IMR-90 (cell line): ENCODE measurements at regions not wholly inside any gene's neighbourhood (a gene's known extent, or its start where the extent isn't known, plus 50 kb on each side); places are given as distances from the start of the nearest gene placed in this dataset.
A peak's percentile ranks its signal among the peaks of the same experiment; 100 is the strongest.

Experiments used
- ATAC-seq: fragments of 200-7000 bp; cut with Tn5 transposase; 2 replicates; pipeline ENCODE4 v1.9.1; 2020; ENCODE audit warnings: low read depth, mild to moderate bottlenecking, moderate library complexity
- BruUV-seq: library from RNA; stranded (reverse); fragments of 400-500 nt; replicated peaks from 2 replicates; lab custom pipeline; 2021; lab: Mats Ljungman, UMichigan
- CTCF ChIA-PET: fragments of 300-600 bp; formaldehyde crosslinking; extraction: SDS; loops from one replicate; lab custom pipeline; 2021; ENCODE audit warnings: antibody characterized with exemption; lab: Yijun Ruan, JAX
- POLR2A ChIA-PET: fragments of 300-600 bp; sonication (Branson Sonifier 250); formaldehyde crosslinking; loops from one replicate; lab custom pipeline; 2022; ENCODE audit warnings: antibody characterized with exemption; ENCODE audit not compliant: unreplicated experiment; lab: Charles Lee
- DNase-seq: peaks from one replicate; pipeline ENCODE4 v3.0.0; 2013
- H2AFZ ChIP-seq: replicated peaks from 2 replicates; pipeline ENCODE3; 2013; ENCODE audit warnings: low read length, mild to moderate bottlenecking; ENCODE audit not compliant: poor library complexity
- H2AK5ac ChIP-seq: 2 replicates; pipeline ENCODE4 v1.6.1; 2013; ENCODE audit warnings: low read depth, low read length, inconsistent platforms
- H2AK9ac ChIP-seq: replicated peaks from 2 replicates; pipeline ENCODE3; 2013; ENCODE audit warnings: mild to moderate bottlenecking, low read depth, low read length, moderate library complexity; ENCODE audit not compliant: poor library complexity
- H2BK120ac ChIP-seq: 2 replicates; pipeline ENCODE4 v1.6.1; 2013; ENCODE audit warnings: low read depth, low read length, inconsistent platforms
- H2BK15ac ChIP-seq: 3 replicates; pipeline ENCODE4 v1.6.1; 2013; ENCODE audit warnings: low read depth, low read length, inconsistent platforms
- H2BK20ac ChIP-seq: 2 replicates; pipeline ENCODE4 v1.6.1; 2013; ENCODE audit warnings: low read depth, mild to moderate bottlenecking, inconsistent platforms, low read length, moderate library complexity
- H2BK5ac ChIP-seq: 2 replicates; pipeline ENCODE4 v1.6.1; 2013; ENCODE audit warnings: mild to moderate bottlenecking, low read depth, low read length, inconsistent platforms; ENCODE audit not compliant: poor library complexity, severe bottlenecking
- H3K14ac ChIP-seq: replicated peaks from 2 replicates; pipeline ENCODE4 v1.6.1; 2013; ENCODE audit warnings: low read depth, low read length, inconsistent platforms
- H3K18ac ChIP-seq: 2 replicates; pipeline ENCODE4 v1.6.1; 2013; ENCODE audit warnings: low read depth, low read length, control low read depth
- H3K23ac ChIP-seq: 2 replicates; pipeline ENCODE4 v1.6.1; 2013; ENCODE audit warnings: low read depth, low read length, inconsistent platforms
- H3K27ac ChIP-seq: 2 replicates; pipeline ENCODE4 v1.5.1; 2013; ENCODE audit warnings: mild to moderate bottlenecking, control low read depth, low read length; ENCODE audit not compliant: insufficient read depth
- H3K27me3 ChIP-seq: 2 replicates; pipeline ENCODE4 v1.6.1; 2013; ENCODE audit warnings: low read length; ENCODE audit not compliant: control insufficient read depth, insufficient read depth
- H3K36me3 ChIP-seq: 2 replicates; pipeline ENCODE4 v1.6.1; 2013; ENCODE audit warnings: low read length, mixed read lengths; ENCODE audit not compliant: control insufficient read depth, insufficient read depth
- H3K4ac ChIP-seq: 2 replicates; pipeline ENCODE4 v1.6.1; 2013; ENCODE audit warnings: low read depth, low read length, inconsistent platforms
- H3K4me1 ChIP-seq: 2 replicates; pipeline ENCODE4 v1.6.1; 2013; ENCODE audit warnings: low read length, mixed read lengths; ENCODE audit not compliant: control insufficient read depth, insufficient read depth
- H3K4me2 ChIP-seq: 2 replicates; pipeline ENCODE4 v1.6.1; 2013; ENCODE audit warnings: low read depth, mild to moderate bottlenecking, control low read depth, low read length, moderate library complexity
- H3K4me3 ChIP-seq: 2 replicates; pipeline ENCODE4 v1.5.1; 2013; ENCODE audit warnings: low read depth, mild to moderate bottlenecking, control low read depth, low read length, moderate library complexity; ENCODE audit not compliant: insufficient read depth
- H3K56ac ChIP-seq: 2 replicates; pipeline ENCODE4 v1.6.1; 2013; ENCODE audit warnings: low read length, inconsistent platforms; ENCODE audit not compliant: insufficient read depth; ENCODE audit errors: extremely low read depth
- H3K79me1 ChIP-seq, 2 experiments: 2 replicates each; pipeline ENCODE4 v1.6.1; 2013; ENCODE audit warnings: low read length in 2 of 2, inconsistent platforms in 1 of 2, low read depth in 1 of 2
- H3K9ac ChIP-seq: 2 replicates; pipeline ENCODE4 v1.6.1; 2013; ENCODE audit warnings: low read depth, low read length, control low read depth
- H3K9me1 ChIP-seq: 2 replicates; pipeline ENCODE4 v1.6.1; 2013; ENCODE audit warnings: low read length, inconsistent platforms; ENCODE audit not compliant: insufficient read depth
- H3K9me3 ChIP-seq: 2 replicates; pipeline ENCODE4 v1.6.1; 2013; ENCODE audit warnings: low read length; ENCODE audit not compliant: control insufficient read depth, insufficient read depth
- H4K20me1 ChIP-seq: 2 replicates; pipeline ENCODE4 v1.6.1; 2013; ENCODE audit warnings: low read length, inconsistent platforms; ENCODE audit not compliant: insufficient read depth
- H4K5ac ChIP-seq: 2 replicates; pipeline ENCODE4 v1.6.1; 2013; ENCODE audit warnings: mild to moderate bottlenecking, low read depth, low read length, control low read depth
- H4K8ac ChIP-seq, 2 experiments: 2 replicates each; pipeline ENCODE4 v1.6.1; 2013; ENCODE audit warnings: low read depth in 2 of 2, low read length in 2 of 2, control low read depth in 1 of 2, inconsistent platforms in 1 of 2
- H4K91ac ChIP-seq: 2 replicates; pipeline ENCODE4 v1.6.1; 2013; ENCODE audit warnings: low read depth, low read length, inconsistent platforms; ENCODE audit not compliant: insufficient read depth
- BHLHE40 ChIP-seq: fragments of 150-350 bp; IDR thresholded peaks from 2 replicates; pipeline ENCODE4 v1.6.1; 2016; ENCODE audit warnings: mild to moderate bottlenecking, low read depth, low read length
- CEBPB ChIP-seq: IDR thresholded peaks from 2 replicates; pipeline ENCODE4 v1.6.1; 2012; ENCODE audit warnings: low read depth, low read length, improper control_type of control experiment
- CHD1 ChIP-seq: IDR thresholded peaks from 2 replicates; pipeline ENCODE4 v1.6.1; 2012; ENCODE audit warnings: low read depth, low read length, improper control_type of control experiment
- CTCF ChIP-seq: conservative IDR thresholded peaks from 2 replicates; pipeline ENCODE4 v1.5.1; 2012; ENCODE audit warnings: mild to moderate bottlenecking, low read depth, low read length, improper control_type of control experiment
- ELK1 ChIP-seq: fragments of 150-350 bp; IDR thresholded peaks from 2 replicates; pipeline ENCODE4 v1.6.1; 2016; ENCODE audit warnings: low read depth, mild to moderate bottlenecking, low read length, moderate library complexity, borderline replicate concordance
- FOS ChIP-seq: fragments of 150-350 bp; IDR thresholded peaks from 2 replicates; pipeline ENCODE4 v1.6.1; 2016; ENCODE audit warnings: low read depth, low read length
- MAFK ChIP-seq: IDR thresholded peaks from 2 replicates; pipeline ENCODE4 v1.6.1; 2012; ENCODE audit warnings: low read depth, low read length, improper control_type of control experiment
- MAZ ChIP-seq: IDR thresholded peaks from 2 replicates; pipeline ENCODE4 v1.6.1; 2012; ENCODE audit warnings: low read depth, mild to moderate bottlenecking, low read length, improper control_type of control experiment, moderate library complexity, borderline replicate concordance
- MXI1 ChIP-seq: IDR thresholded peaks from 2 replicates; pipeline ENCODE4 v1.6.1; 2012; ENCODE audit warnings: low read depth, mild to moderate bottlenecking, low read length, moderate library complexity, borderline replicate concordance
- NFE2L2 ChIP-seq: fragments of 150-350 bp; IDR thresholded peaks from 2 replicates; pipeline ENCODE4 v1.6.1; 2016; ENCODE audit warnings: low read depth, mild to moderate bottlenecking, low read length
- POLR2A ChIP-seq: IDR thresholded peaks from 2 replicates; pipeline ENCODE4 v1.6.1; 2012; ENCODE audit warnings: mild to moderate bottlenecking, low read depth, low read length
- RAD21 ChIP-seq: IDR thresholded peaks from 2 replicates; pipeline ENCODE4 v1.6.1; 2012; ENCODE audit warnings: low read length, improper control_type of control experiment
- RCOR1 ChIP-seq: IDR thresholded peaks from 2 replicates; pipeline ENCODE4 v1.6.1; 2012; ENCODE audit warnings: mild to moderate bottlenecking, low read length, improper control_type of control experiment; ENCODE audit not compliant: insufficient replicate concordance
- RFX5 ChIP-seq: IDR thresholded peaks from 2 replicates; pipeline ENCODE4 v1.8.0; 2012; ENCODE audit warnings: low read depth, mild to moderate bottlenecking, low read length, moderate library complexity
- SMC3 ChIP-seq: fragments of 150-350 bp; IDR thresholded peaks from 2 replicates; pipeline ENCODE4 v1.6.1; 2016; ENCODE audit warnings: low read depth, mild to moderate bottlenecking, antibody characterized with exemption, low read length, moderate library complexity
- USF2 ChIP-seq: fragments of 150-350 bp; IDR thresholded peaks from 2 replicates; pipeline ENCODE4 v1.6.1; 2017; ENCODE audit warnings: mild to moderate bottlenecking, antibody characterized with exemption, low read length, low read depth
- WGBS, 2 experiments: methylation state at CpG; one replicate each; pipeline versions ENCODE4 v1.1.5 to v1.1.7; 2013; ENCODE audit warnings: missing lambda C conversion rate in 2 of 2; ENCODE audit not compliant: insufficient read length in 1 of 2; ENCODE audit errors: extremely low coverage in 2 of 2; 5-methylcytosine and 5-hydroxymethylcytosine counted together
- dilution Hi-C: fragments of 300-500 bp; cut with HindIII; formaldehyde crosslinking; loops from one replicate; pipeline ENCODE4 v1.14.3; 2018; ENCODE audit warnings: low sequenced_read_pairs; ENCODE audit not compliant: unreplicated experiment
- in situ Hi-C: fragments of 300-500 bp; cut with MboI; formaldehyde crosslinking; loops from 3 replicates; pipeline ENCODE4 v1.14.3; 2019; ENCODE audit warnings: low sequenced_read_pairs, inconsistent platforms, mixed read lengths
- intact Hi-C: fragments of 100-400 bp; cut with micrococcal nuclease; formaldehyde crosslinking; loops from 2 replicates; pipeline ENCODE4 v1.10.0; 2022

GRCh38 chr9:91141407-91141965 lies 220.2 kb downstream of the AUH start:
- ChIA-PET POLR2A (interaction anchor here (0.5 kb wide), 1 partner anchor 65 kb away, joined by 6 read pairs; no protein-coding TSS in a partner anchor), CTCF (no interaction called here)
- in situ Hi-C loops (no loop called here), dilution Hi-C loops (no loop called here), intact Hi-C loops (no loop called here)
- 0 out of 2 replicates have a peak overlapping the region, but pooled peaks have one; percentile 80 for H4K5ac ChIP-seq
- H3K9me1 ChIP-seq, result 0 out of 2 replicates have a peak, but pooled peaks cover 2% of the 10 kb centered on the region
- peak overlapping the region; percentile 74 for H2BK120ac ChIP-seq
- H3K9me3 ChIP-seq, result peaks cover 2% of the 10 kb centered on the region; the same call in 1 of the 2 replicates
- peaks cover 10% of the 10 kb centered on the region for H3K4me1 ChIP-seq
- H3K56ac ChIP-seq, result no peak overlapping the region
- H2AK9ac ChIP-seq, result no peak overlapping the region
- peak overlapping the region; percentile 77 for H2BK15ac ChIP-seq
- no TSS peak for BruUV-seq
- H3K9ac ChIP-seq, result no peak overlapping the region
- no peak overlapping the region for H3K4me3 ChIP-seq
- peak overlapping the region; percentile 19 for H3K14ac ChIP-seq
- H3K27ac ChIP-seq, result no peak overlapping the region
- peak overlapping the region in 1 of 2 experiments; percentile 50; a peak in 1 of 4 replicates for H4K8ac ChIP-seq
- H3K36me3 ChIP-seq, result no peaks in the 10 kb centered on the region
- peak overlapping the region; percentile 88 for H2BK20ac ChIP-seq
- H3K18ac ChIP-seq, result peak overlapping the region; percentile 76; the same call in 1 of the 2 replicates
- H3K23ac ChIP-seq, result no peak overlapping the region; the same call in 1 of the 2 replicates
- TF ChIP-seq RCOR1, result no peak
- no peak for TF ChIP-seq ELK1
- TF ChIP-seq CTCF, result no peak
- no peak for TF ChIP-seq CHD1
- TF ChIP-seq CEBPB, result no peak
- TF ChIP-seq BHLHE40, result no peak
- no peak for TF ChIP-seq USF2
- TF ChIP-seq NFE2L2, result no peak
- no peak for TF ChIP-seq FOS
- TF ChIP-seq SMC3, result no peak
- TF ChIP-seq MAFK, result no peak
- no peak for TF ChIP-seq MAZ
- no peak for TF ChIP-seq MXI1
- TF ChIP-seq RFX5, result no peak
- no peak for TF ChIP-seq POLR2A
- TF ChIP-seq RAD21, result no peak
- H2AK5ac ChIP-seq, result peak overlapping the region; percentile 77
- peaks cover 0 to 9% of the 10 kb centered on the region in 2 experiments; a peak in 2 of 4 replicates for H3K79me1 ChIP-seq
- no peak overlapping the region for H2AFZ ChIP-seq
- WGBS, 2 experiments, result 0% methylated on average over 1 of the region's 3 CpGs; no CpG with 5 or more reads in 1 of the 2 experiments
- no peak overlapping the region for H3K4me2 ChIP-seq
- ATAC-seq, result no peak
- H2BK5ac ChIP-seq, result no peak overlapping the region
- DNase-seq, result no peak
- no peaks in the 10 kb centered on the region for H4K20me1 ChIP-seq
- peak overlapping the region; percentile 77 for H3K4ac ChIP-seq
- peak overlapping the region; percentile 53 for H4K91ac ChIP-seq
- no peaks in the 10 kb centered on the region for H3K27me3 ChIP-seq
